A549 (cell line): ENCODE measurements at regions not wholly inside any gene's neighbourhood (a gene's known extent, or its start where the extent isn't known, plus 50 kb on each side); places are given as distances from the start of the nearest gene placed in this dataset.

Experiments used
- CHD2 ChIP-seq: fragments of 150-350 bp; IDR thresholded peaks from 2 replicates; pipeline ENCODE4 v1.6.1; 2014; ENCODE audit warnings: low read length; ENCODE audit not compliant: partially characterized antibody
- GATA3 ChIP-seq: IDR thresholded peaks from 2 replicates; pipeline ENCODE4 v1.6.1; 2012; ENCODE audit warnings: borderline replicate concordance
- KDM1A ChIP-seq: fragments of 200-600 bp; sonication (generic); IDR thresholded peaks from 2 replicates; pipeline ENCODE4 v1.6.1; 2016; ENCODE audit warnings: low read depth, mild to moderate bottlenecking
- KDM5A ChIP-seq: fragments of 200-600 bp; sonication (generic); IDR thresholded peaks from 2 replicates; pipeline ENCODE4 v1.6.1; 2016; ENCODE audit warnings: antibody characterized with exemption, mild to moderate bottlenecking
- NPAS2 ChIP-seq: fragments of 250-450 bp; sonication (Bioruptor Pico); IDR thresholded peaks from 2 replicates; pipeline ENCODE4 v1.8.0; 2022; ENCODE audit warnings: mild to moderate bottlenecking, moderate library complexity, borderline replicate concordance
- POLR2A ChIP-seq: IDR thresholded peaks from 2 replicates; pipeline ENCODE4 v1.6.1; 2012; ENCODE audit warnings: mild to moderate bottlenecking, low read length
- RFX5 ChIP-seq: fragments of 450-650 bp; IDR thresholded peaks from 2 replicates; pipeline ENCODE4 v1.7.1; 2014; ENCODE audit warnings: antibody characterized with exemption, mild to moderate bottlenecking, moderate library complexity
- TF ChIP-seq, protein P1 (sequence below): fragments of >200 bp; sonication (Bioruptor Twin); formaldehyde crosslinking; IDR thresholded peaks from 3 replicates; pipeline ENCODE4 v1.5.1; 2016
- TF ChIP-seq, protein P2 (sequence below): IDR thresholded peaks from 2 replicates; pipeline ENCODE4 v1.6.1; 2012
- TF ChIP-seq, protein P3 (sequence below): fragments of 200-600 bp; sonication (generic); IDR thresholded peaks from 2 replicates; pipeline ENCODE4 v1.6.1; 2016; ENCODE audit warnings: antibody characterized with exemption, mild to moderate bottlenecking, moderate library complexity

DNA sequence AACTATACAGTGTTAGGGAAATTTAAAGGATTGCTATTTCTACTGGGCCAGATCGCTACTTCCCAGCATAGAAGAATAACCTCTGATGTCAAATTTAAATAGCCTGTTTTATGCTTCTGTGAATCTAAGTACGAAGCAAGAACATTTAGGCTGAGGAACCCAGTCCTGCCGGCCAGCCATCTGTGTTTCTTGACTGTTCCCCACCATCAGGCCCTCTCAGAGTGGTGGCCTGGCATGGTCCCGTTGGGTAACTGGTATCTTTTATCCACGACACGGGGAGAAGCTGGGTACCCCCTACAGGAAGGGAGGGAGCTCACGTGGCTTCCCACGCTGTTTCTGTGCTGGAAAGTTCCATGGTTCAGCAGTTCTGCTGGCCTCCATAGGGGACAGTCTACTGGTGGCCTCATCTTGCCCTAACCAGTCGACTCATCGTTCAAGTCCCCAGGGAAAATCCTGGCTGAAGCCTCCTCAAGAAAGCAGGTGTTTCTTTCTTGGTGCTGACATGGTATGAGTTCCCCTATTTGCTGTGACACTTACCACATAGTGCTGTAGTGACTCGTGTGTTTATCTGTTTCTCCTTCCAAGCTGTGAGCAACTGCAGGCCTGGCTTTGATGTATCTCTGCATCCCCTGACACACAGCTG, 201.7 kb upstream of the NLRP1 start:
- TF ChIP-seq, protein P1, sequence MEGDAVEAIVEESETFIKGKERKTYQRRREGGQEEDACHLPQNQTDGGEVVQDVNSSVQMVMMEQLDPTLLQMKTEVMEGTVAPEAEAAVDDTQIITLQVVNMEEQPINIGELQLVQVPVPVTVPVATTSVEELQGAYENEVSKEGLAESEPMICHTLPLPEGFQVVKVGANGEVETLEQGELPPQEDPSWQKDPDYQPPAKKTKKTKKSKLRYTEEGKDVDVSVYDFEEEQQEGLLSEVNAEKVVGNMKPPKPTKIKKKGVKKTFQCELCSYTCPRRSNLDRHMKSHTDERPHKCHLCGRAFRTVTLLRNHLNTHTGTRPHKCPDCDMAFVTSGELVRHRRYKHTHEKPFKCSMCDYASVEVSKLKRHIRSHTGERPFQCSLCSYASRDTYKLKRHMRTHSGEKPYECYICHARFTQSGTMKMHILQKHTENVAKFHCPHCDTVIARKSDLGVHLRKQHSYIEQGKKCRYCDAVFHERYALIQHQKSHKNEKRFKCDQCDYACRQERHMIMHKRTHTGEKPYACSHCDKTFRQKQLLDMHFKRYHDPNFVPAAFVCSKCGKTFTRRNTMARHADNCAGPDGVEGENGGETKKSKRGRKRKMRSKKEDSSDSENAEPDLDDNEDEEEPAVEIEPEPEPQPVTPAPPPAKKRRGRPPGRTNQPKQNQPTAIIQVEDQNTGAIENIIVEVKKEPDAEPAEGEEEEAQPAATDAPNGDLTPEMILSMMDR = no peak
- no peak for TF ChIP-seq KDM5A
- no peak for TF ChIP-seq POLR2A
- no peak for TF ChIP-seq GATA3
- TF ChIP-seq, protein P2, sequence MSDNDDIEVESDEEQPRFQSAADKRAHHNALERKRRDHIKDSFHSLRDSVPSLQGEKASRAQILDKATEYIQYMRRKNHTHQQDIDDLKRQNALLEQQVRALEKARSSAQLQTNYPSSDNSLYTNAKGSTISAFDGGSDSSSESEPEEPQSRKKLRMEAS = no peak
- no peak for TF ChIP-seq KDM1A
- no peak for TF ChIP-seq CHD2
- TF ChIP-seq RFX5 = no peak
- no peak for TF ChIP-seq NPAS2
- TF ChIP-seq, protein P3, sequence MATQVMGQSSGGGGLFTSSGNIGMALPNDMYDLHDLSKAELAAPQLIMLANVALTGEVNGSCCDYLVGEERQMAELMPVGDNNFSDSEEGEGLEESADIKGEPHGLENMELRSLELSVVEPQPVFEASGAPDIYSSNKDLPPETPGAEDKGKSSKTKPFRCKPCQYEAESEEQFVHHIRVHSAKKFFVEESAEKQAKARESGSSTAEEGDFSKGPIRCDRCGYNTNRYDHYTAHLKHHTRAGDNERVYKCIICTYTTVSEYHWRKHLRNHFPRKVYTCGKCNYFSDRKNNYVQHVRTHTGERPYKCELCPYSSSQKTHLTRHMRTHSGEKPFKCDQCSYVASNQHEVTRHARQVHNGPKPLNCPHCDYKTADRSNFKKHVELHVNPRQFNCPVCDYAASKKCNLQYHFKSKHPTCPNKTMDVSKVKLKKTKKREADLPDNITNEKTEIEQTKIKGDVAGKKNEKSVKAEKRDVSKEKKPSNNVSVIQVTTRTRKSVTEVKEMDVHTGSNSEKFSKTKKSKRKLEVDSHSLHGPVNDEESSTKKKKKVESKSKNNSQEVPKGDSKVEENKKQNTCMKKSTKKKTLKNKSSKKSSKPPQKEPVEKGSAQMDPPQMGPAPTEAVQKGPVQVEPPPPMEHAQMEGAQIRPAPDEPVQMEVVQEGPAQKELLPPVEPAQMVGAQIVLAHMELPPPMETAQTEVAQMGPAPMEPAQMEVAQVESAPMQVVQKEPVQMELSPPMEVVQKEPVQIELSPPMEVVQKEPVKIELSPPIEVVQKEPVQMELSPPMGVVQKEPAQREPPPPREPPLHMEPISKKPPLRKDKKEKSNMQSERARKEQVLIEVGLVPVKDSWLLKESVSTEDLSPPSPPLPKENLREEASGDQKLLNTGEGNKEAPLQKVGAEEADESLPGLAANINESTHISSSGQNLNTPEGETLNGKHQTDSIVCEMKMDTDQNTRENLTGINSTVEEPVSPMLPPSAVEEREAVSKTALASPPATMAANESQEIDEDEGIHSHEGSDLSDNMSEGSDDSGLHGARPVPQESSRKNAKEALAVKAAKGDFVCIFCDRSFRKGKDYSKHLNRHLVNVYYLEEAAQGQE = no peak
